AG09319 (cell line): ENCODE measurements at regions not wholly inside any gene's neighbourhood (a gene's known extent, or its start where the extent isn't known, plus 50 kb on each side); places are given as distances from the start of the nearest gene placed in this dataset.

ENCODE experiments used
- DNase-seq: peaks from one replicate; pipeline ENCODE4 v3.0.0-alpha.2; 2010; ENCODE audit warnings: low read depth; ENCODE audit errors: extremely low read depth
- TF ChIP-seq, protein P1 (sequence below): IDR thresholded peaks from 2 replicates; pipeline ENCODE4 v1.5.1; 2011; ENCODE audit warnings: low read depth, mild to moderate bottlenecking, inconsistent platforms, low read length, moderate library complexity

DNA sequence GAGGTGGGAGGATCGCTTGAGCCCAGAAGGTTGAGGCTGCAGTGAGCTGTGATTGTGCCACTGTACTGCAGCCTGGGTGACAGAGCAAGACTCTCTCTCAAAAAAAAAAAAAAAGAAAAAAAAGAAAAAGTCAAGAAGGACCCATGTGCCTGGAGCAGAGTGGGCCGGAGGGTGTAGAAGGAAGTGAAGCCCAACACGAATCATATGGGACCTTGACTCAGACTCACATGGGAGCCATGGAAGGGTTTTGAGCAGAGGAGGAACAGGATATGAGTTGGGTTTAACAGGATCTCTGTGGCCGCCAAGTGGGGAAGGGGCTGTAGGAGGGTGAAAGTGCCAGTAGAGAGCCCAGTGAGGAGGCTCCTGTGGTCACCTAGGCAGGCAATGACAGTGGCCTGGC is 165.4 kb downstream of the PHETA1 start:
- TF ChIP-seq, protein P1, sequence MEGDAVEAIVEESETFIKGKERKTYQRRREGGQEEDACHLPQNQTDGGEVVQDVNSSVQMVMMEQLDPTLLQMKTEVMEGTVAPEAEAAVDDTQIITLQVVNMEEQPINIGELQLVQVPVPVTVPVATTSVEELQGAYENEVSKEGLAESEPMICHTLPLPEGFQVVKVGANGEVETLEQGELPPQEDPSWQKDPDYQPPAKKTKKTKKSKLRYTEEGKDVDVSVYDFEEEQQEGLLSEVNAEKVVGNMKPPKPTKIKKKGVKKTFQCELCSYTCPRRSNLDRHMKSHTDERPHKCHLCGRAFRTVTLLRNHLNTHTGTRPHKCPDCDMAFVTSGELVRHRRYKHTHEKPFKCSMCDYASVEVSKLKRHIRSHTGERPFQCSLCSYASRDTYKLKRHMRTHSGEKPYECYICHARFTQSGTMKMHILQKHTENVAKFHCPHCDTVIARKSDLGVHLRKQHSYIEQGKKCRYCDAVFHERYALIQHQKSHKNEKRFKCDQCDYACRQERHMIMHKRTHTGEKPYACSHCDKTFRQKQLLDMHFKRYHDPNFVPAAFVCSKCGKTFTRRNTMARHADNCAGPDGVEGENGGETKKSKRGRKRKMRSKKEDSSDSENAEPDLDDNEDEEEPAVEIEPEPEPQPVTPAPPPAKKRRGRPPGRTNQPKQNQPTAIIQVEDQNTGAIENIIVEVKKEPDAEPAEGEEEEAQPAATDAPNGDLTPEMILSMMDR: no peak

DNA sequence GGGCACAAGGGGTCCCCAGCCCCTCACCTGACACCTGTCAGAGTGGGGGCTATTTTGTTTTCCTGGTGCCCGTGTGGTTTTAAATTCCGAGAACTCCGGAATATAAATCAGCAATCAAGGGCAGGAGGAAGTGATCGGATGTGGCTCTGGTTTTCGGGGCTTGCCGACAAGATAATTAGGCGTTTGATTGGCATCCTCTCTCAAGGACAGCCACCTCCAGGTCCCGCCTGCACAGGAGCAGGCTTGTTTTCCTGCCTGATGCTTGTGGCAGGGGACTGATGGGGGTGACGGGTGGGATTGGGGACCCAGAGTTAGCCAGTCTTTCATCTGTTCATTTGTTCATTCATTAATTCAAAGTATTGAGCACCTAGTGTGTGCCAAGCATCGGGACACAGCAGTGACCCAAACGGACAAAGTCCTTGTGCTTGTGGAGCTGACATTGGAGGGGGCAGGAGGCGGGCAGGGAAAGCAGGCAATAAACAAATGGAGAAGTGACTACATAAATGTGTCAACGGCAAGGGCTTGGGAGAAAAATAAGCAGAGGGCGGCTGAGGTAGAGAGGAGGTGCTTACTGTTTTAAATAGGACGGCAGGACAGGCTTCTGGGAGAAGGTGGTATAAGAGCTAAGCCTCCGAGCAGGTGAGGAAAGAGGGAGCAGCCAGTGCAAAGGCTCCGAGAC is 166.5 kb downstream of the PHETA1 start:
- DNase-seq: no peak
- TF ChIP-seq, protein P1: no peak

More for the DNA sequence above, 165.4 kb downstream of the PHETA1 start:
- no peak for DNase-seq

DNA sequence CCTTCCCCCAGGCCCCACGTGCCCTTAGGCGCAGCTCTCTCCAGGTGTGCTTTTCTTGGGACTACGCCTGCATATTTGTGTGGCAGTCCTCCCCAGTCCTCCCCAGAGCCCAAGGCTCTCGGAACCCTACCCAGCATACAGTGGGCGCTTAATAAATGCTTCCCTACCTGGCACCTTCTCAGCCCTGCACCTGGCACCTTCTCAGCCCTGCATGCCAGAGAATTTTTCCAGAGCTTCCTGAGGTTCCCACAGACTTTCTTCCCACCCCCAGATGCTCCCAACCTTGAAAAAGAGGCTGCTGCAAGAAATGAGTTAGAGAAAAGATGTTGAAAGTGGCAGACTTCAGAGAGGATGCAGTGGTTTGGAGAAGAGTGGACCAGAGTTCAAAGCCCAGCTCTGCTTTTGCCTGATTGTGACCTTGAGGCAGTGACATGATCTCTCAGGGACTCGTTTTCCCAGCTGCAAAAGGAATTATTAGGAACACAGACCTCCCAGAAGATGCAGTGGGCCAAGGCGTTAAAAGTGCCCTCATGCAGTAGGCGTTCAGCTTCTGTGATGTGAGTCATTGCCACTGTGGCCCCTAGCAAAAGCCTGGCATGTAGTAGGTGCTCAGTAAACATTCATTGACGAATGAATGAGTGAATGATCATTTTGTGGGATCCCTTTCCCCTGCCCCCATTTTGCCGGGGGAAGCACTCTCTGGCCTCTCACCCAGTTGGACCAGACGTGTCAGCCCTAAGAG is 167.2 kb downstream of the PHETA1 start:
- DNase-seq: no peak
- TF ChIP-seq, protein P1: no peak

DNA sequence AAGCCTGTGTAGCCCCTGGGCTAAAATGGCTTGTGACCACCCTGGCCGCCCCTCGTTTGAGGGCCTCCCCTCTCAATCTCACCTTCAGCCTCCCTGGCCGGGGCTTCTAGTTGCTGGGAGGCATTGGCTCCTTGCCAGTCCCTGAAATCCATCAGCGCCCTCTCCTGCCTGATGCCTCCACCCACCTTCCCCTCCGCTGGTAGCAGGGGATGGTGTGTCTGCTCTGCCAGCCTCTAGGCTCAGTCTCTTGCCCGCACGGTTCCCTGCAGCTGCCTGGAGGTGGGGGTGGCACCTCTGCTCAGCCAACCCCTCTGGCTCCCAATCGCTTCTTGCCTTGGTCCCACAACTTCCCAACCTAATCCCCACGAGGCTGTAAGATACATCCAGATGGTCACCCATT is 167.9 kb downstream of the PHETA1 start:
- DNase-seq: no peak
- TF ChIP-seq, protein P1: no peak

DNA sequence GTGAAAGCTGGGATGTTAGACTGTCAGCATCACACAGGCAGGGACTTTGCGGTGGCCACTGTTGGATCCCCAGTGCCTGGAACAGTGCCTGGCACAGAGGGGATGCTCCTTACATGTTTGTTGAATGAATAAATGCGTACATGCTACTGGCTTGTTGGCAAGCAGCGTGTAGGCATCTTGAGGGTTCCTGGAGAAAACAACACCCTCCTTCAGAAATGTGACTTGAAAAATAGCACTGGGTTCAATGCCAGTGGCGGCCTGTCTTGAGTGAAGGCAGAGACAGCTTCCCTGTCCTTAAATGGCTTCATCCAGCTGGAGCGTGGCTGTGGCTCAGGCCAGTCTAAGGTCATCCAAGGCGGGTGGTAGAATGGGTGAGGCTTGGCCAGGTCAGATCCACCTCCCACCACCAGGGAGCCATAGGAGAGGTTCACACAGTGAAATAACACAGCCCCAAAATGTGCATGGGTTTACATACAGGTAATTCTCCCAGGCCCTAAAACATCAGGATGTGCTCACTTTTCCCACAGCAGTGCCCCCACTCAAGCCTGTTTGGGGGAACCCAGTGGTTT is 171.4 kb downstream of the PHETA1 start:
- TF ChIP-seq, protein P1: no peak
- no peak for DNase-seq

DNA sequence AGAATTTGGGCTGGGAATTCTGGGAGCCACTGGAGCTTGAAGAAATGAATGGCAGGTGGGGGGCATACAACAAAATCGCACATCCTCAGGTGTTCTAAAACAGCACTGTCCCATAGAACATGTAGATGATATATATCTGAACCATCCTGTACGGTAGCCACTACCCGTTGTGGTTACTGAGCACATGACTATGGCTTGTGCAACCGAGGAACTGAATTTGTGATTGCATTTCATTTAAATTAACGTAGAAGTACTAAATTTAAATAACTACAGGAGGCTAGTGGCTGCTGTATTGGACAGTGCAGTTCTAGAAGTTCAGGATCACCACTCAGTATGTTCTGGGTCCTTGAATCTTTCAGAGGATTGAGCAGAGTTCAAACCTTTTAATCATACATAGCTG is 172.4 kb downstream of the PHETA1 start:
- DNase-seq: no peak
- TF ChIP-seq, protein P1: no peak

DNA sequence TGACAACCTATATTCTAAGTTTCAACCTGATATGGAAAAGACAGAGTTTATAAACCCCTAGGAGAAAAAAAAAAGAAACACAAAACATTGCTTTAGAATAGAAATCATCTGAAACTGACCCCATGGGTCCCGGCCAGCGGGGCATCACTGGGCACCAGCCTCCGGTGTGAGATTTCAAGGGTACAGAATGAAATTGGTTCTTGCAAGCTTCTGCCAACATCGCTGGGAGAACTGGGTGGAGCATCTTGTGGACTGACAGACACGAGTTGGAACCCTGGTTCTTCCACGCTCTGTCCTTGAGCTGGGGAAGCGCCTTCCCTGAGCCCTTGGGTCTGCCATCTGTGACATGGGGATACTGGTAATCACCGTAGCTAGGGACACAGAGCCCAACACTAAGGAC is 173.6 kb downstream of the PHETA1 start:
- TF ChIP-seq, protein P1: no peak
- no peak for DNase-seq
